Panc1 (cell line): ENCODE measurements at regions not wholly inside any gene's neighbourhood (a gene's known extent, or its start where the extent isn't known, plus 50 kb on each side); places are given as distances from the start of the nearest gene placed in this dataset.

Experiments
- ATAC-seq: fragments of 200-7000 bp; cut with Tn5 transposase; 2 replicates; pipeline ENCODE4 v1.9.1; 2020; ENCODE audit warnings: mild to moderate bottlenecking, moderate library complexity
- BruUV-seq: library from RNA; stranded (reverse); fragments of 400-500 nt; replicated peaks from 2 replicates; lab custom pipeline; 2021; lab: Mats Ljungman, UMichigan
- CTCF ChIA-PET: fragments of 300-600 bp; sonication (Branson Sonifier 250); formaldehyde crosslinking; loops from one replicate; lab custom pipeline; 2022; ENCODE audit warnings: antibody characterized with exemption; lab: Charles Lee
- POLR2A ChIA-PET: fragments of 300-600 bp; sonication (Branson Sonifier 250); formaldehyde crosslinking; loops from one replicate; lab custom pipeline; 2022; ENCODE audit warnings: antibody characterized with exemption; lab: Charles Lee
- DNase-seq: peaks from one replicate; pipeline ENCODE4 v3.0.0-alpha.2; 2010; ENCODE audit warnings: low read depth, low spot score
- H3K27ac ChIP-seq: 2 replicates; pipeline ENCODE4 v1.5.1; 2011; ENCODE audit warnings: mild to moderate bottlenecking, low read length, inconsistent platforms
- H3K27me3 ChIP-seq: fragments of 200-500 bp; sonication (Bioruptor generic); 2 replicates; pipeline ENCODE4 v1.6.0; 2014; ENCODE audit warnings: low read length, inconsistent platforms; ENCODE audit not compliant: control insufficient read depth, insufficient read depth
- H3K36me3 ChIP-seq: fragments of 200-500 bp; sonication (Bioruptor generic); 2 replicates; pipeline ENCODE4 v1.5.1; 2014; ENCODE audit warnings: inconsistent platforms, mild to moderate bottlenecking, low read length, moderate library complexity; ENCODE audit not compliant: control insufficient read depth, insufficient read depth
- H3K4me1 ChIP-seq: 2 replicates; pipeline ENCODE4 v1.5.1; 2011; ENCODE audit warnings: inconsistent platforms, mild to moderate bottlenecking, low read length, moderate library complexity; ENCODE audit not compliant: control insufficient read depth, insufficient read depth
- H3K4me3 ChIP-seq, 2 experiments: 2 replicates each; pipeline ENCODE4 v1.5.1; 2011 to 2012; ENCODE audit warnings: low read depth in 2 of 2, low read length in 2 of 2, mild to moderate bottlenecking in 2 of 2, inconsistent platforms in 1 of 2, moderate library complexity in 1 of 2
- H3K9me3 ChIP-seq: fragments of 200-500 bp; sonication (Bioruptor generic); 2 replicates; pipeline ENCODE4 v1.5.1; 2014; ENCODE audit warnings: low read depth, mild to moderate bottlenecking, inconsistent platforms, low read length, moderate library complexity; ENCODE audit not compliant: control insufficient read depth, insufficient read depth
- POLR2AphosphoS5 ChIP-seq: IDR thresholded peaks from 2 replicates; pipeline ENCODE4 v1.6.1; 2012; ENCODE audit warnings: mild to moderate bottlenecking, low read depth, low read length, moderate library complexity
- SIN3A ChIP-seq: IDR thresholded peaks from 2 replicates; pipeline ENCODE4 v1.6.1; 2012; ENCODE audit warnings: low read depth, mild to moderate bottlenecking, low read length, moderate library complexity, borderline replicate concordance; ENCODE audit not compliant: insufficient read depth
- TCF7L2 ChIP-seq: IDR thresholded peaks from 2 replicates; pipeline ENCODE4 v1.6.1; 2011; ENCODE audit warnings: mild to moderate bottlenecking, low read depth, low read length, inconsistent platforms
- in situ Hi-C: cut with HindIII; loops from 2 replicates; pipeline ENCODE4 v1.10.0; 2016; ENCODE audit warnings: low sequenced_read_pairs, low pct_unique_long_range_greater_than_20kb
- intact Hi-C: fragments of 100-400 bp; cut with micrococcal nuclease; formaldehyde crosslinking; loops from one replicate; pipeline ENCODE4 v1.10.0; 2022; ENCODE audit not compliant: unreplicated experiment
- TF ChIP-seq, protein P1 (sequence below), 2 experiments: IDR thresholded peaks; 2 replicates each; pipeline ENCODE4 v1.6.1; 2011 to 2012; ENCODE audit warnings: low read depth in 2 of 2, control low read depth in 1 of 2, low read length in 1 of 2, mild to moderate bottlenecking in 1 of 2, moderate library complexity in 1 of 2; ENCODE audit not compliant: insufficient read depth in 1 of 2
- TF ChIP-seq, protein P2 (sequence below): fragments of 450-650 bp; IDR thresholded peaks from 2 replicates; pipeline ENCODE4 v1.5.1; 2017; ENCODE audit warnings: mild to moderate bottlenecking

DNA sequence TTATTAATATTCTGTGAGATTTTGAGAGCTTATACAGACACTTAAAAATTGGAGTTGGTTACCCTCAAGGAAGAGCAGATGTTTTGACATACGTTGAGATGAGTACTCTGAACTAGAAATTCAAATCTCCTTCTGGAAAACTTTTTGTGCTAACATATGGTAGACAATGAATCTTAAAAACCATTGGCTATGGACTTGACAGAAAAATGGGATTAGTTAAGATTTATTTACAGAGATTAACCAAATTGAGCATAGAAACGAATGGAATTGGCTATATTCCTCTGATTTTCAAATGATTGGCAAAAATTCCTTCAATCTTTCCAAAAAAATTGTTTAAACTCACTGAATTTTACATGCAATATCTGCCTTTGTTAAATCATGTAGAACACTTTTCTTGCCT is 1392.9 kb downstream of the BRINP3 start:
- intact Hi-C loops (no loop called here), in situ Hi-C loops (no loop called here)
- no peak for TF ChIP-seq SIN3A
- TF ChIP-seq, protein P1, sequence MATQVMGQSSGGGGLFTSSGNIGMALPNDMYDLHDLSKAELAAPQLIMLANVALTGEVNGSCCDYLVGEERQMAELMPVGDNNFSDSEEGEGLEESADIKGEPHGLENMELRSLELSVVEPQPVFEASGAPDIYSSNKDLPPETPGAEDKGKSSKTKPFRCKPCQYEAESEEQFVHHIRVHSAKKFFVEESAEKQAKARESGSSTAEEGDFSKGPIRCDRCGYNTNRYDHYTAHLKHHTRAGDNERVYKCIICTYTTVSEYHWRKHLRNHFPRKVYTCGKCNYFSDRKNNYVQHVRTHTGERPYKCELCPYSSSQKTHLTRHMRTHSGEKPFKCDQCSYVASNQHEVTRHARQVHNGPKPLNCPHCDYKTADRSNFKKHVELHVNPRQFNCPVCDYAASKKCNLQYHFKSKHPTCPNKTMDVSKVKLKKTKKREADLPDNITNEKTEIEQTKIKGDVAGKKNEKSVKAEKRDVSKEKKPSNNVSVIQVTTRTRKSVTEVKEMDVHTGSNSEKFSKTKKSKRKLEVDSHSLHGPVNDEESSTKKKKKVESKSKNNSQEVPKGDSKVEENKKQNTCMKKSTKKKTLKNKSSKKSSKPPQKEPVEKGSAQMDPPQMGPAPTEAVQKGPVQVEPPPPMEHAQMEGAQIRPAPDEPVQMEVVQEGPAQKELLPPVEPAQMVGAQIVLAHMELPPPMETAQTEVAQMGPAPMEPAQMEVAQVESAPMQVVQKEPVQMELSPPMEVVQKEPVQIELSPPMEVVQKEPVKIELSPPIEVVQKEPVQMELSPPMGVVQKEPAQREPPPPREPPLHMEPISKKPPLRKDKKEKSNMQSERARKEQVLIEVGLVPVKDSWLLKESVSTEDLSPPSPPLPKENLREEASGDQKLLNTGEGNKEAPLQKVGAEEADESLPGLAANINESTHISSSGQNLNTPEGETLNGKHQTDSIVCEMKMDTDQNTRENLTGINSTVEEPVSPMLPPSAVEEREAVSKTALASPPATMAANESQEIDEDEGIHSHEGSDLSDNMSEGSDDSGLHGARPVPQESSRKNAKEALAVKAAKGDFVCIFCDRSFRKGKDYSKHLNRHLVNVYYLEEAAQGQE (IDR thresholded peaks at IDR 0.05; ENCODE audit: insufficient read depth in 1 of 2, low read depth in 2 of 2, low read length in 1 of 2), result no peak
- TF ChIP-seq, protein P2, sequence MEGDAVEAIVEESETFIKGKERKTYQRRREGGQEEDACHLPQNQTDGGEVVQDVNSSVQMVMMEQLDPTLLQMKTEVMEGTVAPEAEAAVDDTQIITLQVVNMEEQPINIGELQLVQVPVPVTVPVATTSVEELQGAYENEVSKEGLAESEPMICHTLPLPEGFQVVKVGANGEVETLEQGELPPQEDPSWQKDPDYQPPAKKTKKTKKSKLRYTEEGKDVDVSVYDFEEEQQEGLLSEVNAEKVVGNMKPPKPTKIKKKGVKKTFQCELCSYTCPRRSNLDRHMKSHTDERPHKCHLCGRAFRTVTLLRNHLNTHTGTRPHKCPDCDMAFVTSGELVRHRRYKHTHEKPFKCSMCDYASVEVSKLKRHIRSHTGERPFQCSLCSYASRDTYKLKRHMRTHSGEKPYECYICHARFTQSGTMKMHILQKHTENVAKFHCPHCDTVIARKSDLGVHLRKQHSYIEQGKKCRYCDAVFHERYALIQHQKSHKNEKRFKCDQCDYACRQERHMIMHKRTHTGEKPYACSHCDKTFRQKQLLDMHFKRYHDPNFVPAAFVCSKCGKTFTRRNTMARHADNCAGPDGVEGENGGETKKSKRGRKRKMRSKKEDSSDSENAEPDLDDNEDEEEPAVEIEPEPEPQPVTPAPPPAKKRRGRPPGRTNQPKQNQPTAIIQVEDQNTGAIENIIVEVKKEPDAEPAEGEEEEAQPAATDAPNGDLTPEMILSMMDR, result no peak
- no peak for TF ChIP-seq POLR2AphosphoS5
- no peak for TF ChIP-seq TCF7L2
- no peaks in the 10 kb centered on the region for H3K27me3 ChIP-seq
- ChIA-PET CTCF (interaction anchor here (0.6 kb wide), 1 partner anchor 183 kb away, joined by 3 read pairs; no protein-coding TSS in a partner anchor), POLR2A (no interaction called here)
- no peak overlapping the region for H3K4me3 ChIP-seq
- no peaks in the 10 kb centered on the region; the same call in 1 of the 2 replicates for H3K36me3 ChIP-seq
- BruUV-seq, result no TSS peak
- no peak overlapping the region for H3K27ac ChIP-seq
- H3K4me1 ChIP-seq, result no peaks in the 10 kb centered on the region
- no peaks in the 10 kb centered on the region for H3K9me3 ChIP-seq
- DNase-seq, result no peak
- no peak for ATAC-seq

DNA sequence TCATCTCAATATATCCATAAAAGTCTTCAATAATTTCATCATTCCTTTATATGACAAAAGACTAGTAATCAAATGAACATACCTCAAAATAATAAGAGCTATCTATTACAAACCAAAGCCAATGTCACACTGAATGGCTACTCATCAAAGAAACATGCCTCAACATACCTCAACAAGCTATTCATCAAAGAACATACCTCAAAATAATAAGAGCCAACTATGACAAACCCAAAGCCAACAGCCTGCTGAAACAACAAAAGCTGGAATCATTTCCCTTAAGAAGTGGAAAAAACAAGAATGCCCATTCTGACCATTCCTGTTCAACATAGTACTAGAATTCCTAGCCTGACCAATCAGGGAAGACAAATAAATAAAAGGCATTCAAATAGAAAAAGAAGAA is 1373.7 kb downstream of the BRINP3 start:
- BruUV-seq, result no TSS peak
- intact Hi-C loops, result no loop called here

More for the DNA sequence above, 1373.7 kb downstream of the BRINP3 start:
- POLR2A ChIA-PET, result no interaction called here
- in situ Hi-C loops, result no loop called here
- H3K27ac ChIP-seq, result no peak overlapping the region
- TF ChIP-seq POLR2AphosphoS5, result no peak
- TF ChIP-seq TCF7L2, result no peak
- TF ChIP-seq, protein P2, result no peak
- TF ChIP-seq, protein P1 (IDR thresholded peaks at IDR 0.05; ENCODE audit: insufficient read depth in 1 of 2, low read depth in 2 of 2, low read length in 1 of 2), result no peak
- TF ChIP-seq SIN3A, result no peak
- H3K9me3 ChIP-seq, result 0 out of 2 replicates have a peak, but pooled peaks cover 3% of the 10 kb centered on the region
- ATAC-seq (no peak), DNase-seq (no peak)
- H3K4me3 ChIP-seq, result no peak overlapping the region
- H3K36me3 ChIP-seq, result no peaks in the 10 kb centered on the region
- no peaks in the 10 kb centered on the region for H3K4me1 ChIP-seq
- no peaks in the 10 kb centered on the region for H3K27me3 ChIP-seq
- CTCF ChIA-PET, result no interaction called here
